Pancreas (tissue), 10 donors: ENCODE measurements at regions not wholly inside any gene's neighbourhood (a gene's known extent, or its start where the extent isn't known, plus 50 kb on each side); places are given as distances from the start of the nearest gene placed in this dataset.

ENCODE experiments used
- ATAC-seq, 4 donors: fragments of 200-7000 bp; cut with Tn5 transposase; one replicate each; pipeline versions ENCODE4 v1.8.0 to v1.9.1; 2020; ENCODE audit warnings: mild to moderate bottlenecking in 4 of 4, moderate library complexity in 4 of 4
- DNase-seq, 6 donors: peaks; one replicate each; pipeline ENCODE4 v3.0.0-alpha.2; 2020
- FAIRE-seq: peaks from 2 replicates; lab custom pipeline; 2012; peaks lifted over from hg19 to GRCh38; lab: Jason Lieb, UNC
- H3K27ac ChIP-seq, 4 donors: fragments of 200-600 bp; sonication (generic); 1 replicate in 3 of 4; 2 replicates in 1 of 4; pipeline versions ENCODE4 v1.5.0 to v1.8.0; 2020
- H3K27me3 ChIP-seq, 4 donors: fragments of 200-600 bp; one replicate each; pipeline ENCODE4 v1.8.0; 2021
- H3K36me3 ChIP-seq, 3 donors: fragments of 200-600 bp; sonication (generic) in 1 of 3; one replicate each; pipeline versions ENCODE4 v1.5.0 to v1.8.0; 2020 to 2021
- H3K4me1 ChIP-seq, 3 donors: fragments of 200-600 bp; one replicate each; pipeline ENCODE4 v1.8.0; 2021
- H3K4me3 ChIP-seq, 4 donors: fragments of 200-600 bp; sonication (generic) in 2 of 4; one replicate each; pipeline versions ENCODE4 v1.5.0 to v1.8.0; 2020 to 2021
- H3K9me3 ChIP-seq, 4 donors: fragments of 200-600 bp; one replicate each; pipeline ENCODE4 v1.8.0; 2021
- WGBS, 2 donors: extraction: QIAGEN DNeasy Blood & Tissue Kit; methylation state at CpG; one replicate each; pipeline ENCODE4 v1.1.7; 2013; 5-methylcytosine and 5-hydroxymethylcytosine counted together
- intact Hi-C, 3 donors: fragments of 100-400 bp; cut with DNase I; formaldehyde crosslinking; loops; one replicate each; pipeline versions ENCODE4 v1.11.1 to v1.14.2; 2022
- TF ChIP-seq, protein P1 (sequence below), 4 donors: fragments of 200-600 bp; sonication (generic) in 3 of 4; IDR thresholded peaks; one replicate each; pipeline versions ENCODE4 v1.5.0 to v1.8.0; 2021; ENCODE audit warnings: antibody characterized with exemption in 4 of 4
- donor health status: healthy with polysubstance abuse.
- donor health status: DM: no; HTN: no; CAD: no; lungs with moderate emphysema.
- donor health status: DM: no; HTN: no; CAD: no.
- donor health status: control.
- donor health status: control.
- donor health status: Bipolar disorder and iron deficiency.
- donor health status: DM: yes; HTN: yes; CAD: no.
- donor health status: DM: no; HTN: no; CAD: no.
- donor health status: DM: no; HTN: no; CAD: no.
- donor health status: DM: yes; HTN: yes; CAD: no.

DNA sequence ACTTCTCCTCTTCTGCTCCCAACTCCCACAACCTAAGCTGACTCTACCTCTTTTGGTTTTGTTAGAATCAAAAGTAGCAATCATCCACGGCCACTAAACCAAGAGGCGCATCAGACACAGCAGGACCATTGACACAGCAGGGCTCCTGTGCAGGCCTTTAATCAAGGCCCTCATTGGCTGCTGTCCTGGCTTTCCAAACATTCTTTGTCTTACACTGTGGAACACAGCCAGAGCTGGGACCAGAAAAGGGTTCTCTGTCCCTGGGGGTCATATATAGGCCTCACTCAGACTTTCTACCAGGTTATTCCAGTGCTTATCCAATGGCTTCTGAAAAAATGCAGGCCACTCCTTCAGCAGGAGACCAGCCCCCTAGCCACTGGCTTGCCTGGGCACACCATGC lies 212.7 kb upstream of the NTM start:
- 88 to 91% methylated on average over 2 of the region's 2 CpGs for WGBS, 2 donors

GRCh38 chr11:131160846-131161245 lies 209.6 kb upstream of the NTM start:
- DNase-seq = no peak
- Histone ChIP-seq H3K4me1 (no peaks in the 10 kb centered on the region), H3K27me3 (no peaks in the 10 kb centered on the region), H3K4me3 (no peak overlapping the region), H3K27ac (no peak overlapping the region), H3K9me3 (no peaks in the 10 kb centered on the region), H3K36me3 (no peaks in the 10 kb centered on the region)
- no peak for FAIRE-seq
- WGBS, 2 donors = 41 to 66% methylated on average over 7 of the region's 7 CpGs
- TF ChIP-seq, protein P1, sequence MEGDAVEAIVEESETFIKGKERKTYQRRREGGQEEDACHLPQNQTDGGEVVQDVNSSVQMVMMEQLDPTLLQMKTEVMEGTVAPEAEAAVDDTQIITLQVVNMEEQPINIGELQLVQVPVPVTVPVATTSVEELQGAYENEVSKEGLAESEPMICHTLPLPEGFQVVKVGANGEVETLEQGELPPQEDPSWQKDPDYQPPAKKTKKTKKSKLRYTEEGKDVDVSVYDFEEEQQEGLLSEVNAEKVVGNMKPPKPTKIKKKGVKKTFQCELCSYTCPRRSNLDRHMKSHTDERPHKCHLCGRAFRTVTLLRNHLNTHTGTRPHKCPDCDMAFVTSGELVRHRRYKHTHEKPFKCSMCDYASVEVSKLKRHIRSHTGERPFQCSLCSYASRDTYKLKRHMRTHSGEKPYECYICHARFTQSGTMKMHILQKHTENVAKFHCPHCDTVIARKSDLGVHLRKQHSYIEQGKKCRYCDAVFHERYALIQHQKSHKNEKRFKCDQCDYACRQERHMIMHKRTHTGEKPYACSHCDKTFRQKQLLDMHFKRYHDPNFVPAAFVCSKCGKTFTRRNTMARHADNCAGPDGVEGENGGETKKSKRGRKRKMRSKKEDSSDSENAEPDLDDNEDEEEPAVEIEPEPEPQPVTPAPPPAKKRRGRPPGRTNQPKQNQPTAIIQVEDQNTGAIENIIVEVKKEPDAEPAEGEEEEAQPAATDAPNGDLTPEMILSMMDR (IDR thresholded peaks at IDR 0.05) = no peak
- intact Hi-C loops = no loop called here
- no peak for ATAC-seq

More for the DNA sequence above, 212.7 kb upstream of the NTM start:
- Histone ChIP-seq H3K4me3 (no peak overlapping the region), H3K27ac (no peak overlapping the region), H3K36me3 (no peaks in the 10 kb centered on the region), H3K4me1 (no peaks in the 10 kb centered on the region), H3K27me3 (no peaks in the 10 kb centered on the region), H3K9me3 (no peaks in the 10 kb centered on the region)
- FAIRE-seq (no peak), ATAC-seq (no peak), DNase-seq (no peak)
- intact Hi-C loops = no loop called here
- TF ChIP-seq, protein P1 (IDR thresholded peaks at IDR 0.05) = no peak

DNA sequence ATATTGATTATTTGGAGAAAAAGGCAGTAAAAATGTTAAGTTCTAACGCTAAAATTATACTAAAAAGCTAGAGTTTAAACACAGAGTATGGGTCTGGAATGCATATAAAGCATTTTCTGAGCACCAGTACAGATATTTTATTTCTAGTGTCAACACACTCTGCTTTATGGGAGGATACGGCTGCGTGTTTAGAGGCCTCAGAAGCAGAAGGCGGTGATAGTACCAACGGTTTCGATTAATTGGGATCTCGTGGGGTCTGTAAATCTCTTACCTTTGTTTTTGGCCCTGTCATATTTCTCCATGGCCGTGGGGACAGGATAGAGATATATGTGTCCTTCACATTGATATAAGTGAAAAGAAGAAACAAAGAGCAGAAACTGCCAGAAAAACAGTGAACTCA lies 206.8 kb upstream of the NTM start:
- 58% methylated on average over 8 of the region's 8 CpGs for WGBS, 2 donors
- FAIRE-seq = no peak
- H3K4me3 ChIP-seq = no peak overlapping the region

DNA sequence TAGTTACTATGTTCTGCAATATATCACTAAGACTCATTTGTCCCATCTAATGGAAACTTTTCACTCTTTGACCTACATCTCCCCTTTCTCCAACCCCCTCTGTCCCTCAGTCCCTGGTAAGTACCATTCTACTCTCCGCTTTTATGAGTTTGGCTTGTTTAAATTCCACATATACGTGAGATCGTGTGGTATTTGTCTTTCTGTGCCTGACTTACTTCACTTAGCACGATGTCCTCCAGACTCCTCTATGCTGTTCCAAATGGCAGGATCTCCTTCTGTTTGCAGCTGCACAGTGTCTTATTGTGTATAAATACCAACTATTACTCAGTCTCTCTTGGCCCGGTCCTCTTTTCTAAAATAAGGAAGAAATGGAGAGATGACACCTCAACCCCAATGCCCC lies 205.4 kb upstream of the NTM start:
- ATAC-seq (no peak), DNase-seq (no peak), FAIRE-seq (peak; percentile 26)

More for the DNA sequence above, 206.8 kb upstream of the NTM start:
- DNase-seq (no peak), ATAC-seq (no peak)
- no peaks in the 10 kb centered on the region for H3K36me3 ChIP-seq
- no peak overlapping the region for H3K27ac ChIP-seq
- intact Hi-C loops = no loop called here
- TF ChIP-seq, protein P1 (IDR thresholded peaks at IDR 0.05) = no peak
- H3K9me3 ChIP-seq = no peaks in the 10 kb centered on the region
- peaks cover 0 to 5% (median 2%) of the 10 kb centered on the region in 4 donors for H3K27me3 ChIP-seq
- no peaks in the 10 kb centered on the region for H3K4me1 ChIP-seq

More for the DNA sequence above, 205.4 kb upstream of the NTM start:
- Histone ChIP-seq H3K27me3 (peaks cover 0 to 5% (median 2%) of the 10 kb centered on the region in 4 donors), H3K9me3 (no peaks in the 10 kb centered on the region), H3K27ac (no peak overlapping the region), H3K4me3 (no peak overlapping the region), H3K4me1 (no peaks in the 10 kb centered on the region), H3K36me3 (no peaks in the 10 kb centered on the region)
- intact Hi-C loops = no loop called here
- TF ChIP-seq, protein P1 (IDR thresholded peaks at IDR 0.05) = no peak
- 74 to 76% methylated on average over 5 of the region's 5 CpGs for WGBS, 2 donors
